GM18870 (cell line): ENCODE measurements at regions not wholly inside any gene's neighbourhood (a gene's known extent, or its start where the extent isn't known, plus 50 kb on each side); places are given as distances from the start of the nearest gene placed in this dataset.

Experiments
- ATAC-seq: cut with Tn5 transposase; IDR thresholded peaks from one replicate; pipeline ENCODE4 v1.9.1; 2021; ENCODE audit warnings: moderate library complexity; ENCODE audit not compliant: unreplicated experiment

GRCh38 chr16:85288869-85289660 lies 176.8 kb upstream of the CIBAR2 start:
- ATAC-seq: no peak

- no peak for ATAC-seq
Observed at GRCh38 chr16:85289760-85290625, 177.7 kb upstream of the CIBAR2 start.

- ATAC-seq: no peak
Observed at GRCh38 chr16:85290626-85291301, 178.5 kb upstream of the CIBAR2 start.

GRCh38 chr16:85291302-85292148 lies 179.3 kb upstream of the CIBAR2 start:
- ATAC-seq: no peak

DNA sequence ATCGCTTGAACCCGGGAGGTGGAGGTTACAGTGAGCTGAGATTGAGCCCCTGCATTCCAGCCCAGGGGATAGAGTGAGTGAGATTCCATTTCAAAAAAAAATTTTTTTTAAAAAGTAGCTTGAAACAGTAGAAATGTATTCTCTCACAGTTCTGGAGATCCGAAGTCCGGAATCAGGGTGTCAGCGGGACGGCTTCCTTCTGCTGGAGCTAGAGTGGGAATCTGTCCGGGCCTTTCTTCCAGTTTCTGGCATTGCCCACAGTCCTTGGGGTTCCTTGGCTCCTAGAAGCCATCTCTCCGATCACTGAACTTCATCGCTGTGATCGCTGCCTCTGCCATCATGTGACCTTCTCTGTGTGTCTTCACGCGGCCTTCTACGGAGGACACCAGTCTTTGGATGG lies 181.2 kb upstream of the CIBAR2 start:
- no peak for ATAC-seq

- no peak for ATAC-seq
Observed at GRCh38 chr16:85293904-85294642, 181.8 kb upstream of the CIBAR2 start.

- no peak for ATAC-seq
Observed at GRCh38 chr16:85294810-85295508, 182.7 kb upstream of the CIBAR2 start.

DNA sequence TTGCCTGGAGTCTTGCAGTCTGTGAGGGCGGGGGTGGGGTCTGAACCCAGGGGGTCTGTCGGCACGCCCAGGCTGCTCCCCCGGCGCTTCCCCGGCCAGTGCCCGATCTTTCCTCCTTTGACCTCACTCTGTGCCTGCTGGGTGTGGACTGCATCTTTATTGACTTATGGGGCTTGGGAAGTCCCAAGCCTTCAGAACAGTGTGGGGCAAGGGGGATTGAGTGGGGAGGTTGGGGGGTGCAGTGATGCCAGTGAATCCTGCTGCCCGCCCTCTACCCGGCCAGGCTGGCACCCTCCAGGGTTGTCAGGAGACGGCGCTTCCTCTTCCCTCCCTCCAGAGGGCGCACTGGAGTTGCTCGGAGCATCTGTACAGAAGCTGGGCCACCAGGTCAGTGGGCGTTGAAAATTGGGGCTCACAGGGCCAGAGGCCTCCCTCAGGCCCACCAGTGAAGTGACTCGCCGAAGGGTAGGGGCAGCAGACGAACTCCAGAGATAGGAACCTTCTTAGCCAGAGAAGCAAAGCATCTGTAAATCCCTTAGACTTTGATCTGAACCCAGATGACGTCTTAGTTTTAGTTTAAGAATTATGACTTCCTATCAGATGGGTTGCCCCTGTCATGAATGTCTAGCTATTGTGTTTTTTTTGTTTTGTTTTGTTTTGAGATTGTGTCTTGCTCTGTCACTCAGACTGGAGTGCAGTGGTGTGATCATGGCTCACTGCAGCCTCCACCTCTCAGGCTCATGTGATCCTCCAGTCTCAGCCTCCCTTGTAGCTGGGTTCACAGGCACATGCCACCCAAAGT lies 184.8 kb upstream of the CIBAR2 start:
- ATAC-seq: no peak

DNA sequence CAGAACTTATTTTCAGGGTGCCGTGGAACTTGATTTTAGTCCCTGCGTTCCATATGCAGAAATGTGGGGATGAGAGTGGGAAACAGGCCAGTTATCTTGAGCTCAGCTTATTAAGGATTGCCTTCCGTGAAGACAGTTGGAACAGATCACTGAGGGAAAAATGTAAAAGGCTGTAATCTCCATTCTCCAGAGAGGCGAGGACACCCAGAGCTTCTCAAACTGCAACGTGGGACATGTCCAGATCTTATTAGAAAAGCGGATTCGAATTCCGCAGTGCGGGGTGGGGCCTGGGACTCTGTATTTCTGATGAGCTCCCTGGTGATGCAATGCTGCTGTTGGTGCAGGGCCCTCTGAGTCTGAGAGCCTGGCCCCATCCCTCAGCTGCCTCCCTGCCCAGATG lies 185.6 kb upstream of the CIBAR2 start:
- ATAC-seq: no peak

DNA sequence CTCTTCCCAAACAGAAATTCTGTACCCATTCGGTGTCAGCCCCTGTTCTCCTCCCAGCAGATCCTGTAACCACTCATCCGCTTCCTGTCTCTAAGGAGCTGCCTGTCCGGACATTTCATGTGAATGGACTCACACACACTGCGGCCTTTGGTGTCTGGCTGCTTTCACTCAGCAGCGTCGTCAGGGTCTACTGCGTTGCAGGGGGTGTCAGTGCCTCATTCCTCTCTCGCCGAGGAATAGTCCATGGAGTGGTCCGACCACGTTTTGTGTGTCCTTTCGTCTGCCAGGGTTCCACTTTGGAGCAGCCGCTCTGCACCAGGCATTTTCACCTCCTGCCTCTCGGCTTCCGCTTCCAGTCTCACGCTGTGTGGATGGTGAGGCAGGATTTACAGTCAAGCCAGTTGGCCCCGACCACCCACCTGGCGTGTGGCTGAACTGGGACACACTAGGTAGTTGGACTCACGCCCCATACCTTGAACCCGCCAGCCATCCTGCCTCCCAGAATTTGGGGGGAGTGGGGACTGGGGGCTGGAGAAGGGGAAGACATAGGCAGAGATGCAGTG lies 188.2 kb upstream of the CIBAR2 start:
- no peak for ATAC-seq

GRCh38 chr16:85301231-85301630 lies 189.0 kb upstream of the CIBAR2 start:
- ATAC-seq: no peak

- no peak for ATAC-seq
Observed at GRCh38 chr16:85302018-85302847, 190.0 kb upstream of the CIBAR2 start.

GRCh38 chr16:85302848-85303353 lies 190.6 kb upstream of the CIBAR2 start:
- no peak for ATAC-seq

DNA sequence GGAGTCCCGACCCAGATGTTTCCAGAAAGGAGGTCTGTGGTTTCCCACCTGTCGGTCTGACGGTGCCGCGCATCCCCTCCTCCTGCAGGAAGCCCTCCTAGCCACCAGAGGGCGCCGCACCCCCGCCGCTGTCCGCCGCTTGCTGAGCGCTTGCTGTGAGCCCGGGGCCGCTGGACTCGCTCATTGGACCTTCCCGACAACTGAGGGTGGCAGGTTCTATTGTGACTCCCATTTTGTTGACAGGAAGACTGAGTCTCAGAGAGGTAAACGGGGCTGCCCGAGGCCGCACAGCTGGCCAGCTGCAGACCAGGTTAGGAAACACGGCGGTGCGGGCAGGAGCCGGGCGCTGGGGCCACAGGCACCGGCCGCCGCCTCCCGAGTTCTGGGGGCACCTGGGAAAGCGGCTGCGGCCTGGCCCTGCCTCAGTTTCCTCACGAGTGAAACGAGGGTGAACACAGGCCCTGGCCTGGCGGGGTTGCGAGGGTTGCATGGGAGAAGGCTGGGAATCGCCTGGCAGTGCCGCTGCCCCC lies 191.1 kb upstream of the CIBAR2 start:
- ATAC-seq: no peak

DNA sequence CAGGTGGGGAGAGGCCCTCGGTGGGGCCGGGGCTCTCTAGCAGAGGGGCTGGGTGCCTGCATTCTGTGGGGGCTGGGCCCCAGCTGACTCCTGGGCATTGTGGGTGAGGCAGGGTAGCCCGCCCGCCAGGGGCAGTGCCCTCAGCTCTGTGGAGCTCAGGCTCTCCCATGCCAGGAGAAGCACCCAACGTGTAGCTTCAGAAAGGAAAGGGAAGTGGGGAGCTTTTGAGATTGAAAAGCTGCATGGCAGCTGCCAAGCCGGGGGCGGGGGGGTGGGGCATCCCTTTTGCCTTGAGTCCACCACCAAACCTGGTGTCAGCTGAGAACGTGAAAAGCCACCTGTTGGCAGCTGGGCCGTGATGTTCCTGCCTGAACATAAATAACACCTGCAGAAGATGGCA lies 192.1 kb upstream of the CIBAR2 start:
- no peak for ATAC-seq

- ATAC-seq: no peak
Observed at GRCh38 chr16:85306071-85306792, 194.0 kb upstream of the CIBAR2 start.
